GM12864 (cell line): ENCODE measurements at regions not wholly inside any gene's neighbourhood (a gene's known extent, or its start where the extent isn't known, plus 50 kb on each side); places are given as distances from the start of the nearest gene placed in this dataset.

Source experiments
- DNase-seq: peaks from one replicate; pipeline ENCODE4 v3.0.0-alpha.2; 2011; ENCODE audit warnings: low read depth
- H3K4me3 ChIP-seq: 2 replicates; pipeline ENCODE4 v1.5.1; 2011; ENCODE audit warnings: mild to moderate bottlenecking, low read depth, low read length, control low read depth
- TF ChIP-seq, protein P1 (sequence below): IDR thresholded peaks from 2 replicates; pipeline ENCODE4 v1.5.1; 2011; ENCODE audit warnings: low read depth, mild to moderate bottlenecking, moderate library complexity, low read length, control low read depth, inconsistent platforms; ENCODE audit errors: missing control alignments

DNA sequence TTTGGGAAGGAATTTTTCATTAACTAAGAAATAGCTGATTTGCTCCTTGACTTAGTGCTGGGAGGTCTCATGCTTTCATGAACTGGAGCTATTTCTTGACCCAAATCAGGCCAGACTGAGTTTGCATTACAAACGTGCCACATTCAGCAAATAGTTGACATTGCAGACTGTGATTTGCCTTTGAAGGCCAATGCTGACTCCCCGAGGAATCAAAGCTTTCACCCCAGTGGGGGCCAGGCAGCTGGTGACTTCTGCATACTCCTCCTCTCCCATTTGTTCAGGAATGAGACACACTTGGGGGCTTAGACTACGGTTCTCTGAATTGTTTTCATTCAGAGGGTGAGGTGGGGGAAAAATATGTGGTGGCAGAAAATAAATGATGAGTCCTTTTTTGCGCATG is 111.0 kb upstream of the JAZF1 start:
- H3K4me3 ChIP-seq = no peak overlapping the region
- TF ChIP-seq, protein P1, sequence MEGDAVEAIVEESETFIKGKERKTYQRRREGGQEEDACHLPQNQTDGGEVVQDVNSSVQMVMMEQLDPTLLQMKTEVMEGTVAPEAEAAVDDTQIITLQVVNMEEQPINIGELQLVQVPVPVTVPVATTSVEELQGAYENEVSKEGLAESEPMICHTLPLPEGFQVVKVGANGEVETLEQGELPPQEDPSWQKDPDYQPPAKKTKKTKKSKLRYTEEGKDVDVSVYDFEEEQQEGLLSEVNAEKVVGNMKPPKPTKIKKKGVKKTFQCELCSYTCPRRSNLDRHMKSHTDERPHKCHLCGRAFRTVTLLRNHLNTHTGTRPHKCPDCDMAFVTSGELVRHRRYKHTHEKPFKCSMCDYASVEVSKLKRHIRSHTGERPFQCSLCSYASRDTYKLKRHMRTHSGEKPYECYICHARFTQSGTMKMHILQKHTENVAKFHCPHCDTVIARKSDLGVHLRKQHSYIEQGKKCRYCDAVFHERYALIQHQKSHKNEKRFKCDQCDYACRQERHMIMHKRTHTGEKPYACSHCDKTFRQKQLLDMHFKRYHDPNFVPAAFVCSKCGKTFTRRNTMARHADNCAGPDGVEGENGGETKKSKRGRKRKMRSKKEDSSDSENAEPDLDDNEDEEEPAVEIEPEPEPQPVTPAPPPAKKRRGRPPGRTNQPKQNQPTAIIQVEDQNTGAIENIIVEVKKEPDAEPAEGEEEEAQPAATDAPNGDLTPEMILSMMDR = no peak
- no peak for DNase-seq

DNA sequence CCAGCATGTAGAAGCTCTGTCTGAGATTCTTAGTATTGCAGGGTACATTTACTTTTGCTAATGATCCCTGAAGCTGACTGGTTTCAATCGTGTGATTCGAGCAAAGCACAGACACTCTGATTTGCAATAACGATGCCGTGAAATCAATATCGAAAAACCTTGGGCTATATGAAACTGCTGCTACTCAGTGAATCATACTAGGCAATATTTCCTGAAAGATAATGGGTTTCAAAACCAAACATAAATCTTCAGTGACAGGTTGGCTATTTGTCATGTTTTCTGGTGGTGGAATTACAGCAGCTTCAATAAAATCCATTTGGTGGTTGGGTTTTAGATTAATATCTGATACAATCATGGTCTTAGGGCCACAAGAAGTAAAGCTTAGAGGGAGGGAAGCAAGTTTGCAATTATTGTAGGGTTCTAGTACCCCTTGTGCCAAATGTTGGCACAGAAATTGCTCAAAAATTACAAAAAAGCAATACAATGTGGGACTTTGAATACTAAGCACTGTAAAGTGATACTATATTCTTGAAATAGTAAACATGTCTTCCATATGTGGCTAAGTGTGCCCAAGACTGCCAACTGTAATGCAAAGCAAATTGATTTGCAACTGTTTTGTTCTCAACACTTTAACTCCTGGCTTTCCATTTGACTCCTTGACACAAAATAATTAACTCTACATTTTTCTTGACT is 112.4 kb upstream of the JAZF1 start:
- H3K4me3 ChIP-seq = no peak overlapping the region
- no peak for DNase-seq
- TF ChIP-seq, protein P1 = no peak

DNA sequence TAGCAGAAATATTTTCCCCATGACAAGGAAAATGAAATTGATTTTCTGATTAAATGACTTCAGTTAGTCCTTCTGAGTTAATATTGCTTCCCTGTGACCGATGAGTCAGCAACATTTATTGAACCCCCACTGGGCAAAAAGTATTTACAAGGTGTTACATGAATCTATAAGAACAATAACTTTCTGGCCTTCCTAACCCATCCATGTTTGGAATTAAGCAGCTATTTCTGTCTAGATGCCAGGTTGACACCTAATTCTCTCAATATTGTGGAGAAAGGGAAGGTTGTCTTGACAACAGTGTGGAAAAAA is 112.9 kb upstream of the JAZF1 start:
- TF ChIP-seq, protein P1 = no peak
- DNase-seq = no peak
- H3K4me3 ChIP-seq = no peak overlapping the region

DNA sequence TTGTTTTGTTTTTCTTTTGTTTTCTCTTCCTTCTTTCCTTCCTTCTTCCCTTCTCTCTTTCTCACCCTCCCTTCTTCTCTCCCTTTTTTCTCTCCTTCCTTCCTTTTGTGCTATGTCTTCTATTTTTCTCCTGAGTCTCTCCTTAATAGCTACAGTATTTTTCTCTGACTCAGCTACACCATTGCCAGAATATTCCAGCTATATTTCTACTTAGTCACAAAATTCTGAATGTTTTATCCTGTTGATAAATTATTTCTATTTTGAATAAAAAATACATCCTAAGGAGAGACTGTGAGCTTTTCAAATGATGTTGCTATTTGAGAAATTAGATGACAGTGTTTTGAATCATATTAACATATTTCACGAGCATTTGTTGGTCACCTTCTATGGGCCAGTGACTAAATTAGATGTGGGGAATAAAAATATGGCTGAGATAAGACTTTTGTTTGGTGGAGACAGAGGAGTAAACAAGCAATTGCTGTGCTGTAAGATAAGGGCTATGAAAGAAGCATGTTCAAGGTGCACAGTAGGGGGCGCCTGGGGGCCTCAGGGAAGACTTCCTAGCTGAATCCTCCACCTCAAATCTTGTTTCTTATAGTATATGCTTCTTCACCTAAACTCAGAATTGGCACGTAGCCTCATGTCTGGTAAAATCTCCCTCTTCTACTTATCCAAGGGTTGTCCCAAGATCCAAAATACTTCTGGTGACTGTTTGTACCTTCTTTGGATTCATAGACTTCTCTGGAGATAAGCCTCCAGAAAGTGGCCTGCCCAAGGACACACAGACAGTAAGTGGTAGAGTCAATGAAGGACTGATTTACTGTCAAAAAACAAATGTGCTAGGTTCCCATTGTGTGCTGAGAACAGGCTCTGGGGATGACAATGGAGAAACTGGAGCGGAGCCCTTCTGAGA is 115.5 kb upstream of the CREB5 start:
- TF ChIP-seq, protein P1 = peak; percentile 67
- no peak for DNase-seq
- H3K4me3 ChIP-seq = no peak overlapping the region

DNA sequence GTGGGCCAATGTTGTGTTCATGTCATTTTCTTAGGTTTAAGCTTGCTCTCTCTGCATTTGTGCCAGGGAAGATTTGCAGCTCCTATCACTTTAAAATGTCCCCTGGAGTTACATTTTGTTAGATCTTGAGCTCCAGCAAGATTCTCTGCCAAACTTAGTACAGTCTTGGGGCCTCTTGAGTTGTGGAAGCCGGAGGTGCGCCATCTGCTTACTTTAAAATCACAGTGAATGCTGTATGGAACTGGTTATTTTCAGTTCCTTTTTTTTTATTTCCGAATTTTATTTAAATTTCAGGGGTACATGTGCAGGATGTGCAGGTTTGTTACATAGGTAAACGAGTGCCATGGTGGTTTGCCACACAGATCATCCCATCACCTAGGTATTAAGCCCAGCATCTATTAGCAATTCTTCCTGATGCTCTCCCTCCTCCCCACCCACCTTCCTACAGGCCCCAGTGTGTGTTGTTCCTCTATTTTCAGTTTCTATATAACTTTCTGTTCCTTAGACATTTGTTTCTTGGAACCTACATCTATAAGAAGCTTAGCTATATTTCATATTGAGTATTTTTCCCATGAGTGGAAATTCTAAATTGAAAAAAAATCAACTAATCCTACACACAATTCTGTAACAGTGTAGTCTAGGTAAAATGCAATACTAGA is 114.4 kb upstream of the CREB5 start:
- TF ChIP-seq, protein P1 = no peak
- no peak overlapping the region for H3K4me3 ChIP-seq
- DNase-seq = no peak

DNA sequence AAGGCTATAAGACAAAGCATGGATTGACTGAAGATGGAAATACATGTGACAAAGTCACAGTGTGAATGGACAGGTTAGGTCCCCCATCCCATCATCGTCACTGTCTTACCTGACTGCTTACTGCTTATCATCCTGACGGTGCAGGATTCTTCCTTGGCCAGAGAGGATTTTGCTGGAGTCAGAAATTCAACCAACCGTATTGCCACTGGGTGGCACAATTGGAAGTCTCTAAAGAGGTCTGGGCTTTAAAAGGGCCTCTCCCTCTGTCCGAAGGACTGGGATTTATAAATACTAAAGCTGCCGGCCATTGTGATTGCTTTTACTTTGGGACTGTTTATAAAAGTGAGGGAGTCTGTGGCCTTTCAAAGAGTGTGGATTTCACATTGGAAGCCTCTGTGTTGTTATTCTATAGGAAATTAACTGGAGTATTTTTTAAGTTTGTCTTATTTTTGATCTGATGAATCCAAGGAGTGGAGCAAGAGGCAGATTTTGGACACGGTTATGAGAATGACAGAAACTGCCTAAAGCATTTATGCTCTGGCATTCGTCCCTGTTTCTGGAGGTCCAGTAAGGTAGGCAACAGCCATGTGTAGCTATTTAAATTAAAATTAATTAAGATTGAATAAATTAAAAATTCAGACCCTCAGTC is 113.3 kb upstream of the CREB5 start:
- DNase-seq = no peak
- TF ChIP-seq, protein P1 = no peak

More for the DNA sequence above, 113.3 kb upstream of the CREB5 start:
- H3K4me3 ChIP-seq = no peak overlapping the region
